K562 (cell line): ENCODE measurements at regions not wholly inside any gene's neighbourhood (a gene's known extent, or its start where the extent isn't known, plus 50 kb on each side); places are given as distances from the start of the nearest gene placed in this dataset.

Experiments used
- ATAC-seq: fragments of 200-7000 bp; cut with Tn5 transposase; 3 replicates; pipeline ENCODE4 v1.9.1; 2020; ENCODE audit warnings: moderate library complexity
- BruUV-seq: library from RNA; stranded (reverse); fragments of 400-500 nt; replicated peaks from 2 replicates; lab custom pipeline; 2021; lab: Mats Ljungman, UMichigan
- CTCF ChIA-PET: fragments of 300-600 bp; formaldehyde crosslinking; extraction: SDS; loops from one replicate; lab custom pipeline; 2021; ENCODE audit warnings: low intra/inter-chr PET ratio; lab: Yijun Ruan, JAX
- POLR2A ChIA-PET: fragments of 300-600, 350-650 bp; sonication (Branson Sonifier 250); formaldehyde crosslinking; extraction: SDS; loops from one replicate; lab custom pipeline; 2021; ENCODE audit warnings: antibody characterized with exemption, inconsistent platforms; lab: Yijun Ruan, JAX
- DNase-seq, 4 experiments: peaks; one replicate each; pipeline versions ENCODE4 v3.0.0 to v3.0.0-alpha.2; 2011 to 2018; ENCODE audit warnings: low spot score in 3 of 4, mixed read lengths in 3 of 4; ENCODE audit errors: extremely low read depth in 1 of 4
- FAIRE-seq: peaks from 2 replicates; lab custom pipeline; 2011; peaks lifted over from hg19 to GRCh38; lab: Jason Lieb, UNC
- H2AFZ ChIP-seq: 2 replicates; pipeline ENCODE4 v1.6.0; 2011; ENCODE audit warnings: low read depth, low read length, control low read depth, inconsistent platforms
- H3K27ac ChIP-seq: fragments of 200-600 bp; 3 replicates; pipeline ENCODE4 v1.8.0; 2011; ENCODE audit warnings: low read depth, mild to moderate bottlenecking, control low read depth, inconsistent platforms, low read length, moderate library complexity, mixed read lengths; ENCODE audit errors: extremely low read depth
- H3K27me3 ChIP-seq, 2 experiments: fragments of 300-600 bp in 1 of 2; 2 replicates in 1 of 2; 3 replicates in 1 of 2; pipeline versions ENCODE4 v1.6.0 to v1.8.0; 2011; ENCODE audit warnings: inconsistent platforms in 2 of 2, low read length in 2 of 2, mild to moderate bottlenecking in 1 of 2, mixed read lengths in 1 of 2, moderate library complexity in 1 of 2; ENCODE audit not compliant: control insufficient read depth in 2 of 2, insufficient read depth in 2 of 2
- H3K36me3 ChIP-seq: fragments of 300-600 bp; 3 replicates; pipeline ENCODE4 v1.8.0; 2011; ENCODE audit warnings: mild to moderate bottlenecking, low read length, inconsistent platforms; ENCODE audit not compliant: control insufficient read depth, insufficient read depth
- H3K4me1 ChIP-seq, 2 experiments: fragments of 200-600 bp in 1 of 2; replicated peaks in 1 of 2; 2 replicates in 1 of 2; 3 replicates in 1 of 2; pipeline versions ENCODE4 v1.5.1 to v1.8.0; 2011; ENCODE audit warnings: inconsistent platforms in 2 of 2, low read length in 2 of 2, mild to moderate bottlenecking in 1 of 2, mixed read lengths in 1 of 2, moderate library complexity in 1 of 2; ENCODE audit not compliant: control insufficient read depth in 2 of 2, insufficient read depth in 2 of 2
- H3K4me2 ChIP-seq: 2 replicates; pipeline ENCODE4 v1.6.1; 2011; ENCODE audit warnings: low read length, control low read depth, inconsistent platforms, mixed read lengths; ENCODE audit not compliant: insufficient read depth
- H3K4me3 ChIP-seq: fragments of 200-600 bp; sonication (generic), shearing (Covaris generic); 2 replicates; pipeline ENCODE4 v1.5.1; 2016; ENCODE audit warnings: control low read depth, inconsistent platforms
- H3K79me2 ChIP-seq: fragments of 200-600 bp; 3 replicates; pipeline ENCODE4 v1.8.0; 2011; ENCODE audit warnings: low read length, inconsistent platforms; ENCODE audit not compliant: control insufficient read depth, insufficient read depth
- H3K9ac ChIP-seq, 2 experiments: 2 replicates each; pipeline versions ENCODE4 v1.6.0 to v1.6.1; 2011; ENCODE audit warnings: low read depth in 2 of 2, low read length in 2 of 2, control low read depth in 1 of 2, inconsistent platforms in 1 of 2, mild to moderate bottlenecking in 1 of 2, mixed read lengths in 1 of 2; ENCODE audit not compliant: insufficient read depth in 1 of 2
- H3K9me1 ChIP-seq: one replicate; pipeline ENCODE4 v1.6.0; 2011; ENCODE audit warnings: inconsistent platforms, mild to moderate bottlenecking, low read length, moderate library complexity; ENCODE audit not compliant: control insufficient read depth, insufficient read depth
- H3K9me3 ChIP-seq: replicated peaks from 2 replicates; pipeline ENCODE4 v1.5.1; 2011; ENCODE audit warnings: low read depth, low read length, inconsistent platforms; ENCODE audit not compliant: control insufficient read depth, insufficient read depth
- H4K20me1 ChIP-seq: replicated peaks from 2 replicates; pipeline ENCODE4 v1.6.1; 2011; ENCODE audit warnings: low read length, inconsistent platforms, mixed read lengths; ENCODE audit not compliant: control insufficient read depth, insufficient read depth
- CBX2 ChIP-seq: fragments of 200-600 bp; sonication (generic); IDR thresholded peaks from one replicate; pipeline ENCODE4 v1.6.1; 2012; ENCODE audit warnings: mild to moderate bottlenecking, low read length, inconsistent platforms; ENCODE audit not compliant: insufficient read depth, poor library complexity, severe bottlenecking
- COPS2 ChIP-seq: fragments of 450-650 bp; conservative IDR thresholded peaks from 2 replicates; pipeline ENCODE4 v1.6.1; 2016; ENCODE audit warnings: mild to moderate bottlenecking, moderate library complexity
- CREBBP ChIP-seq: IDR thresholded peaks from one replicate; pipeline ENCODE4 v1.6.1; 2012; ENCODE audit warnings: low read depth, mild to moderate bottlenecking, control low read depth, inconsistent platforms, low read length
- HMG20A ChIP-seq: fragments of 450-650 bp; formaldehyde crosslinking; conservative IDR thresholded peaks from 2 replicates; pipeline ENCODE4 v1.4.0; 2020; ENCODE audit warnings: mild to moderate bottlenecking, mixed read lengths
- MTA3 ChIP-seq: fragments of 450-650 bp; formaldehyde crosslinking; IDR thresholded peaks from 2 replicates; pipeline ENCODE4 v1.6.1; 2017; ENCODE audit warnings: mild to moderate bottlenecking, borderline replicate concordance
- NCOA6 ChIP-seq: fragments of 450-650 bp; IDR thresholded peaks from 2 replicates; pipeline ENCODE4 v1.6.1; 2017; ENCODE audit warnings: mild to moderate bottlenecking
- NFYB ChIP-seq: IDR thresholded peaks from 2 replicates; pipeline ENCODE4 v1.6.1; 2011; ENCODE audit warnings: mild to moderate bottlenecking, moderate library complexity; ENCODE audit not compliant: insufficient read length; ENCODE audit errors: extremely low read depth
- NR2C2 ChIP-seq, 2 experiments: fragments of 200-800 bp in 1 of 2; sonication (Bioruptor generic) in 1 of 2; sonication (generic) in 1 of 2; formaldehyde crosslinking in 1 of 2; IDR thresholded peaks; 2 replicates each; pipeline versions ENCODE4 v1.6.1 to v1.8.0; 2016 to 2022; ENCODE audit warnings: mild to moderate bottlenecking in 1 of 2, missing compliant biosample characterization in 1 of 2, missing genetic modification characterization in 1 of 2, missing genetic modification reagents in 1 of 2
- SIN3B ChIP-seq: fragments of 450-650 bp; IDR thresholded peaks from 2 replicates; pipeline ENCODE4 v1.6.1; 2017; ENCODE audit warnings: low read depth, mild to moderate bottlenecking, moderate library complexity
- STAT6 ChIP-seq: sonication (generic); formaldehyde crosslinking; IDR thresholded peaks from 2 replicates; pipeline ENCODE4 v1.8.1; 2023; ENCODE audit warnings: mild to moderate bottlenecking, missing genetic modification reagents
- TCF7L2 ChIP-seq: fragments of 150-350 bp; IDR thresholded peaks from 2 replicates; pipeline ENCODE4 v1.6.1; 2016; ENCODE audit warnings: low read depth, mild to moderate bottlenecking, low read length, moderate library complexity
- U2AF1 ChIP-seq: fragments of 200-400 bp; formaldehyde crosslinking; optimal IDR thresholded peaks from 2 replicates; pipeline ENCODE3; 2017; ENCODE audit warnings: mild to moderate bottlenecking, low read depth, low read length, moderate library complexity
- WGBS: fragments of 100-300 bp; shearing (Covaris generic); methylation state at CpG from one replicate; pipeline ENCODE4 v1.1.6; 2016; ENCODE audit warnings: low coverage, mixed read lengths; ENCODE audit not compliant: insufficient coverage; ENCODE audit errors: missing lambda C conversion rate; 5-methylcytosine and 5-hydroxymethylcytosine counted together
- in situ Hi-C: fragments of 300-500 bp; cut with MboI; formaldehyde crosslinking; loops from 4 replicates; pipeline ENCODE4 v1.15.0; 2018; ENCODE audit warnings: inconsistent platforms, mixed read lengths
- intact Hi-C: fragments of 100-400 bp; cut with micrococcal nuclease; formaldehyde crosslinking; loops from 2 replicates; pipeline ENCODE4 v1.14.2; 2022
- TF ChIP-seq, protein P1 (sequence below): sonication (generic); formaldehyde crosslinking; IDR thresholded peaks from 2 replicates; pipeline ENCODE4 v1.8.0; 2023; ENCODE audit warnings: missing genetic modification reagents, mild to moderate bottlenecking, borderline replicate concordance

- ATAC-seq (no peak), DNase-seq (no peak), FAIRE-seq (no peak)
- Histone ChIP-seq H3K4me2 (no peak overlapping the region), H3K9me1 (no peaks in the 10 kb centered on the region), H2AFZ (no peak overlapping the region), H3K36me3 (no peaks in the 10 kb centered on the region), H3K27ac (no peak overlapping the region), H3K4me1 (no peaks in the 10 kb centered on the region), H3K9ac (no peak overlapping the region), H3K4me3 (no peak overlapping the region), H3K27me3 (no peaks in the 10 kb centered on the region), H4K20me1 (no peaks in the 10 kb centered on the region), H3K79me2 (no peaks in the 10 kb centered on the region), H3K9me3 (no peaks in the 10 kb centered on the region)
- BruUV-seq = no TSS peak
- in situ Hi-C loops = no loop called here
- intact Hi-C loops = no loop called here
- ChIA-PET CTCF (no interaction called here), POLR2A (no interaction called here)
- 0% methylated on average over 1 of the region's 1 CpG for WGBS
- TF ChIP-seq HMG20A (no peak), U2AF1 (no peak), STAT6 (CRISPR knock-in tag) (no peak), CREBBP (no peak), COPS2 (no peak), MTA3 (no peak), NR2C2 (CRISPR knock-in tag; IDR thresholded peaks at IDR 0.05) (no peak), NR2C2 (tag; IDR thresholded peaks at IDR 0.05) (no peak), TCF7L2 (no peak), CBX2 (no peak), NCOA6 (no peak), NFYB (no peak), SIN3B (no peak)
- TF ChIP-seq, protein P1, sequence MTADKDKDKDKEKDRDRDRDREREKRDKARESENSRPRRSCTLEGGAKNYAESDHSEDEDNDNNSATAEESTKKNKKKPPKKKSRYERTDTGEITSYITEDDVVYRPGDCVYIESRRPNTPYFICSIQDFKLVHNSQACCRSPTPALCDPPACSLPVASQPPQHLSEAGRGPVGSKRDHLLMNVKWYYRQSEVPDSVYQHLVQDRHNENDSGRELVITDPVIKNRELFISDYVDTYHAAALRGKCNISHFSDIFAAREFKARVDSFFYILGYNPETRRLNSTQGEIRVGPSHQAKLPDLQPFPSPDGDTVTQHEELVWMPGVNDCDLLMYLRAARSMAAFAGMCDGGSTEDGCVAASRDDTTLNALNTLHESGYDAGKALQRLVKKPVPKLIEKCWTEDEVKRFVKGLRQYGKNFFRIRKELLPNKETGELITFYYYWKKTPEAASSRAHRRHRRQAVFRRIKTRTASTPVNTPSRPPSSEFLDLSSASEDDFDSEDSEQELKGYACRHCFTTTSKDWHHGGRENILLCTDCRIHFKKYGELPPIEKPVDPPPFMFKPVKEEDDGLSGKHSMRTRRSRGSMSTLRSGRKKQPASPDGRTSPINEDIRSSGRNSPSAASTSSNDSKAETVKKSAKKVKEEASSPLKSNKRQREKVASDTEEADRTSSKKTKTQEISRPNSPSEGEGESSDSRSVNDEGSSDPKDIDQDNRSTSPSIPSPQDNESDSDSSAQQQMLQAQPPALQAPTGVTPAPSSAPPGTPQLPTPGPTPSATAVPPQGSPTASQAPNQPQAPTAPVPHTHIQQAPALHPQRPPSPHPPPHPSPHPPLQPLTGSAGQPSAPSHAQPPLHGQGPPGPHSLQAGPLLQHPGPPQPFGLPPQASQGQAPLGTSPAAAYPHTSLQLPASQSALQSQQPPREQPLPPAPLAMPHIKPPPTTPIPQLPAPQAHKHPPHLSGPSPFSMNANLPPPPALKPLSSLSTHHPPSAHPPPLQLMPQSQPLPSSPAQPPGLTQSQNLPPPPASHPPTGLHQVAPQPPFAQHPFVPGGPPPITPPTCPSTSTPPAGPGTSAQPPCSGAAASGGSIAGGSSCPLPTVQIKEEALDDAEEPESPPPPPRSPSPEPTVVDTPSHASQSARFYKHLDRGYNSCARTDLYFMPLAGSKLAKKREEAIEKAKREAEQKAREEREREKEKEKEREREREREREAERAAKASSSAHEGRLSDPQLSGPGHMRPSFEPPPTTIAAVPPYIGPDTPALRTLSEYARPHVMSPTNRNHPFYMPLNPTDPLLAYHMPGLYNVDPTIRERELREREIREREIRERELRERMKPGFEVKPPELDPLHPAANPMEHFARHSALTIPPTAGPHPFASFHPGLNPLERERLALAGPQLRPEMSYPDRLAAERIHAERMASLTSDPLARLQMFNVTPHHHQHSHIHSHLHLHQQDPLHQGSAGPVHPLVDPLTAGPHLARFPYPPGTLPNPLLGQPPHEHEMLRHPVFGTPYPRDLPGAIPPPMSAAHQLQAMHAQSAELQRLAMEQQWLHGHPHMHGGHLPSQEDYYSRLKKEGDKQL (CRISPR knock-in tag) = no peak
These were observed 107.8 kb upstream of the TGFBR2 start for GRCh38 chr3:30498587-30498967.
